ENCODE measurements at regions not wholly inside any gene's neighbourhood (a gene's known extent, or its start where the extent isn't known, plus 50 kb on each side); places are given as distances from the start of the nearest gene placed in this dataset.

GRCh38 chr10:33498391-33498891 is 164.0 kb upstream of the NRP1 start:
- Histone ChIP-seq H3K36me3 (ENCODE audit: control insufficient read depth, insufficient read depth, low read length) (no peaks in the 10 kb centered on the region), H3K27me3 (ENCODE audit: control insufficient read depth, insufficient read depth, low read length) (no peaks in the 10 kb centered on the region), H3K4me3 (ENCODE audit: low read depth, low read length) (no peak overlapping the region)
- TF ChIP-seq CTCF (IDR thresholded peaks at IDR 0.05; ENCODE audit: insufficient read depth, low read length, severe bottlenecking), result no peak
- no peak for FAIRE-seq
- no peak for DNase-seq (ENCODE audit: low read depth)

GRCh38 chr10:33497338-33497737 is 162.9 kb upstream of the NRP1 start:
- no peaks in the 10 kb centered on the region for H3K36me3 ChIP-seq (ENCODE audit: control insufficient read depth, insufficient read depth, low read length)
- H3K27me3 ChIP-seq (ENCODE audit: control insufficient read depth, insufficient read depth, low read length), result no peaks in the 10 kb centered on the region
- H3K4me3 ChIP-seq (ENCODE audit: low read depth, low read length), result no peak overlapping the region
- no peak for TF ChIP-seq CTCF (IDR thresholded peaks at IDR 0.05; ENCODE audit: insufficient read depth, low read length, severe bottlenecking)
- DNase-seq (ENCODE audit: low read depth) (no peak), FAIRE-seq (no peak)

DNA sequence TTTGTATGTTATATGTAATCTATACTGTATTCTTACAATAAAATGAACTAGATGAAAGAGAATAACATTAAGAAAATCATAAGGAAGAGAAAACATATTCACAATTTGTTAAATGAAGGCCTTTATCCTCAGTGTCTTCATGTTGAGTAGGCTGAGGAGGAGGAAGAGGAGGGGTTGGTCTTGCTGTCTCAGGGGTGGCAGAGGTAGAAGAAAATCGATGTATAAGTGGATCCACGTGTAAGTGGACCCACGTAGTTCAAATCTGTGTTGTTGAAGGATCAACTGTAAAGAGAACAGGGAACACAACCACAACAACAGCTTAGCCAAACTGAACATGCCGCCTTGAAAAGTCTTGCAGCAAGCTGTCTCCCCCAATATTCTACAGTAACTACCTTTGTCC is 161.6 kb upstream of the NRP1 start:
- H3K27me3 ChIP-seq (ENCODE audit: control insufficient read depth, insufficient read depth, low read length), result no peaks in the 10 kb centered on the region
- FAIRE-seq (no peak), DNase-seq (ENCODE audit: low read depth) (no peak)
- no peak overlapping the region for H3K4me3 ChIP-seq (ENCODE audit: low read depth, low read length)
- no peaks in the 10 kb centered on the region for H3K36me3 ChIP-seq (ENCODE audit: control insufficient read depth, insufficient read depth, low read length)
- no peak for TF ChIP-seq CTCF (IDR thresholded peaks at IDR 0.05; ENCODE audit: insufficient read depth, low read length, severe bottlenecking)

- FAIRE-seq (no peak), DNase-seq (ENCODE audit: low read depth) (no peak)
- H3K36me3 ChIP-seq (ENCODE audit: control insufficient read depth, insufficient read depth, low read length), result no peaks in the 10 kb centered on the region
- TF ChIP-seq CTCF (IDR thresholded peaks at IDR 0.05; ENCODE audit: insufficient read depth, low read length, severe bottlenecking), result no peak
- no peaks in the 10 kb centered on the region for H3K27me3 ChIP-seq (ENCODE audit: control insufficient read depth, insufficient read depth, low read length)
- H3K4me3 ChIP-seq (ENCODE audit: low read depth, low read length), result no peak overlapping the region
Measured at GRCh38 chr10:33494694-33495265, 160.3 kb upstream of the NRP1 start.

DNA sequence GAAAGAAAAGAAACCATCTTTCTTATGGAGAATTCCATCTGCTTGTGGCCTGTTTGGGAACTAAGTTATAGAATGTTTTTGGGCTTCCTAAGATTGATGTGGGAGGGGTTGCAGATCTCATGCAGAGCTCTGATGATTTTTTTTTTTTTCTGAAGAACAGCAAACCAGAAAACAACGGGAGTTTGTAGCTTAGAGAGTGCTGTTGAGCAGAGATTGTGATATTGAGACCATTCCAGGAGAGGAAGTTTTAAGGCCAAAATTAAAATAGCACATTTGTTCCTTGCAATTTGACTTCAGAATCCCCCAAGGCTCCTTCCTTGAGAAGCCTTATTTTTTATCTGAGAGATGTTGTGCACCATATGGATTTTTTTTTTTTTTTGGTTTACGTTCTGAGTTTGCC is 159.5 kb upstream of the NRP1 start:
- H3K27me3 ChIP-seq (ENCODE audit: control insufficient read depth, insufficient read depth, low read length), result no peaks in the 10 kb centered on the region
- DNase-seq (ENCODE audit: low read depth) (no peak), FAIRE-seq (no peak)
- H3K36me3 ChIP-seq (ENCODE audit: control insufficient read depth, insufficient read depth, low read length), result no peaks in the 10 kb centered on the region
- no peak for TF ChIP-seq CTCF (IDR thresholded peaks at IDR 0.05; ENCODE audit: insufficient read depth, low read length, severe bottlenecking)
- H3K4me3 ChIP-seq (ENCODE audit: low read depth, low read length), result no peak overlapping the region

DNA sequence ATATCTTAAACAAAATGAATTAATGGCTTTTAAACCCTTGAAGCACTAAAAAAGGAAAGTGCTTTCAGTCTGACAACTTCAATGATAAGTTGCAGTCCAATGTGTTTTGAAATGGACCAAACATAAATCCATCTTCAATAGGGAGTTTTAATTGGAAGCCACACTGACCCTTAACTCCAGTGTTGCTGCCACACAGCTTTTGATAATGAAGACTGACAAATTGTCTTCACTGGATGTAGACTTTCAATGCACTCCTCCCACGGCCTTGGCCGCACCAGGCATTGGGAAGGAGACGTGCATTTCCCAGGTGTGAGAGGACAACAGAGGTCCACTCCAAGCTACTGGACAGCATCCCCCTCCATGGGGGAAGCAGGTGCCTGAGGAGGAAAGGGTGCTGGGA is 159.0 kb upstream of the NRP1 start:
- DNase-seq (ENCODE audit: low read depth), result no peak
- H3K27me3 ChIP-seq (ENCODE audit: control insufficient read depth, insufficient read depth, low read length), result no peaks in the 10 kb centered on the region
- TF ChIP-seq CTCF (IDR thresholded peaks at IDR 0.05; ENCODE audit: insufficient read depth, low read length, severe bottlenecking), result no peak
- FAIRE-seq, result no peak
- no peaks in the 10 kb centered on the region for H3K36me3 ChIP-seq (ENCODE audit: control insufficient read depth, insufficient read depth, low read length)
- H3K4me3 ChIP-seq (ENCODE audit: low read depth, low read length), result no peak overlapping the region
